Superior temporal gyrus (tissue), 1 donor: ENCODE measurements at regions not wholly inside any gene's neighbourhood (a gene's known extent, or its start where the extent isn't known, plus 50 kb on each side); places are given as distances from the start of the nearest gene placed in this dataset.
A peak's percentile ranks its signal among the peaks of the same experiment; 100 is the strongest.
"Not testable (repeated sequence)": the region's sequence is repeated elsewhere in the genome, so short reads cannot be mapped to it uniquely, and the experiment has no call there.

Source experiments
- DNase-seq: peaks from one replicate; pipeline ENCODE4 v3.0.0-alpha.2; 2016; ENCODE audit errors: extremely low spot score

GRCh38 chr2:129805899-129806298, 173.6 kb upstream of the RAB6C start:
- no peak for DNase-seq

- no peak for DNase-seq
These were observed 173.1 kb upstream of the RAB6C start for GRCh38 chr2:129806317-129806716.

DNA sequence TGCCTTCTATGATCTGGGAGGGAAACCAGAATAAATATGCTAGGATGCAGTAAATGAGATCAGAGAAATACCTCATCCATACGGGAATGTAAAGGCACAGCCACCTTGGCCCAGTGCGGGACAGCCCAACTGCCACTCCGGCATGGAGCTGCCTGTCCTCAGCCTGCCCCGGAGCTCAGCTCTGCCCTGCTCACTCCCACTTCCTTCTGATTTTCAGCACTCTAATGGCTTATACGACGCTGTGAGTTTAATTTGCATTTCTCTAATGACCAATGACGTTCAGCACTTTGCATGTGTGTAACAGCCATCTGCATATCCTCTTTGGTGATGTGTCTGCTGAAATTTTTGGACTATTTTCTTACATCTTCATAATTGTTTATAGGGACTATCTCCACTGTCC, 172.5 kb upstream of the RAB6C start:
- no peak for DNase-seq

DNA sequence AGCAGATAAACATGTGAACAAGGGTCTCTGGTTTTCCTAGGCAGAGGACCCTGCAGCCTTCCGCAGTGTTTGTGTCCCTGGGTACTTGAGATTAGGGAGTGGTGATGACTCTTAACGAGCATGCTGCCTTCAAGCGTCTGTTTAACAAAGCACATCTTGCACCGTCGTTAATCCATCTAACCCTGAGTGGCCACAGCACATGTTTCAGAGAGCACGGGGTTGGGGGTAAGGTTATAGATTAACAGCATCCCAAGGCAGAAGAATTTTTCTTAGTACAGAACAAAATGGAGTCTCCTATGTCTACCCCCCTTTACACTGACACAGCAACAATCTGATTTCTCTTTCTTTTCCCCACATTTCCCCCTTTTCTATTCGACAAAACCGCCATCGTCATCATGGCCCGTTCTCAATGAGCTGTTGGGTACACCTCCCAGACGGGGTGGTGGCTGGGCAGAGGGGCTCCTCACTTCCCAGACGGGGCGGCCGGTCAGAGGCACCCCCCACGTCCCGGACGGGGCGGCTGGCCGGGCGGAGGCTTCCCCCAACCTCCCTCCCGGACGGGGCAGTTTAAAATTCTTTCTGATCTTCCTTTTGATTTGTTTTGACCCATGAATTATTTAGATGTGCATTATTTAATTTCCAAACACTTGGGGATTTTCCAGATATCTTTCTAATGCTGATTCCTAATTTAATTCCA, 171.7 kb upstream of the RAB6C start:
- not testable (repeated sequence) for DNase-seq

- no peak for DNase-seq
These were observed 168.9 kb upstream of the RAB6C start for GRCh38 chr2:129810521-129810920.

DNA sequence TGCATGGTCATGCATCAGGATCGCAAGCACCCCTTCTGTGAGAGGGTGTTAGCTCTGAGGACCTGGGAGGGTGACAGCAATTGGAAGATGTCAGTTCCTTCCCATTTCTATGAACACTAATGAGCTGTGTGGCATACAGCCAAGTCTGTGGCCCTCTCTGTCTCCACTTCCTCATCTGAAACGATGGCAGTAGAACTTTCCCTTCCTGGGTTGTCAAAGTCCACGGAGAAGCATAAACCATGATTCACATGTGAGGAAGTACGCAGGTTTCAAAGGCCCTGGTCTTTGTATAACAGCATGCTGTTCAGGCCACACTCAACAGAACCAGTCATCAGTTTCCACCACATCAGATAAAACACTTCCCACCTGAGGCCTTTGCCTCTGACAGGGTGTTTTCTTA, 167.4 kb upstream of the RAB6C start:
- peak; percentile 50 for DNase-seq

GRCh38 chr2:129812654-129813053, 166.8 kb upstream of the RAB6C start:
- DNase-seq = no peak

DNA sequence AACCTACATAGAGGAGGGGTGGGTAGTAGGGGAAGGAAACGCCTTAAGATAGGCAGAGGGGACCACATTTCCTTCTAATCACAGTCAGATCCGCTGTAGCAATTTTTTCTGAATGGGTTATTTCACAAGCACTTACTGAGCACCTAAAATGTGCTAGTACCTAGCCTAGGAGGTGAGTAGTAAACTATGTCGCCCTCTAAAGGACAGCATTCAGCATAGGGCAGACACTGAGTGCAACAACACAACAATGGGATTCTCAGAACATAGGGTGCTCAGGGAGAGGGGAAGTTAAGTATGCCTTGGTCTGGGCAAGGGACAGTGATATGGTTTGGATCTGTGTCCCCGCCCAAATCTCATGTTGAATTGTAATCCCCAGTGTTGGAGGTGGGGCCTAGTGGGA, 166.1 kb upstream of the RAB6C start:
- DNase-seq = no peak

DNA sequence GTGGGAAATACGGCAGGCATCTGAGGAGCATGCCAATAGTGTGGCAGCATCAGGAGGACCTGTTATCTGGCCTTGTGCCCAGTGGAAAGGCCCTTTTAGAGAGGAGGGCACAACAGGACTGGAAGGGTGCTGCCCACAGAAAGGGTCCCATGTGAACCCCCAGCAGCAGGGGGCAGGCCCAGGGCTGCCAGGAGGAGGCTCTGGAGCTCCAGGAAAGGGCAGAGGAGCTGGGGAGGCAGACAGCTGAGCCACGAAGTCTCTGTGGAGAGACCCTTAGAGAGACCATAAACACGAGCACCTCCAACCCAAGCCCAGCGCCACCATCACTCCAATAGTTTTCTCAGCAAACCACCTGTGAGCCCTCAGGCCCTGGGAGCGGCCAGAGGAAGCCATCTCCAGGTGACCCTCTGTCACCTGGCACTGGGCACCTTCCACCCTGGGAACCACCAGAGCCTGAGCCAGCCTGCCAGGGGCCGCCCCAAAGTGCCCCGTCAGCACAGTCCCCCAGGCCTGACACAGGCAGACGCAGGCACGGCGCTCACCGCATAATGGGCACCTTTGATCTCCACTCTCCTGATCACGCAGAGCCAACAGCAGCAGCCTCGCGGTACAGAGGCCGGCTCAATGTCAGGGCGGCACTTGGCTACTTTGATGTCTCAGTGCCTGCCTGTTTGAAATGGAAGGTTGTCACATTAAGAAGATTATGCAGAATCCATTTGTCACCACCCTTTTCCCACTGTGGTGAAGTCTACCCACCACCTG, 162.5 kb upstream of the RAB6C start:
- no peak for DNase-seq

- DNase-seq = no peak
These were observed 159.6 kb upstream of the RAB6C start for GRCh38 chr2:129819855-129820254.

DNA sequence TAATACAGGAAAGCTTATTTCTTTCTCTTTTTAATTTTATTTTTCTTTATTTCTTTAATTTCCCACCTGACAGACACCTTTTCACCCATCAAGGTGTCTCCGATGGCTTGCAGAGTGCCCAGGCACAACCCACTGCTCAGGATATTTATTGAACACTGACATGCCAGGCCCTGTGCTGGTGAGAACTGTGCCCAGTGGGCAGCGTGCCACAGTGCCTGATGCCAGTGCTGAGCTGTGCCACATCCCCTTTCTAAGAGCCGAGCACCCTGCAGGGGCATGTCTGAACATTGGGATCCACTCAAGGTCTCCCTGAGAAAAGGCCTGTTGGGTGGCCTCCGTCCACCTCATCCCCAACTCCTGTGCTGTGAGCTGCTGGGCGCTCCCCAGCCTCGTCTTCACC, 158.6 kb upstream of the RAB6C start:
- no peak for DNase-seq

DNA sequence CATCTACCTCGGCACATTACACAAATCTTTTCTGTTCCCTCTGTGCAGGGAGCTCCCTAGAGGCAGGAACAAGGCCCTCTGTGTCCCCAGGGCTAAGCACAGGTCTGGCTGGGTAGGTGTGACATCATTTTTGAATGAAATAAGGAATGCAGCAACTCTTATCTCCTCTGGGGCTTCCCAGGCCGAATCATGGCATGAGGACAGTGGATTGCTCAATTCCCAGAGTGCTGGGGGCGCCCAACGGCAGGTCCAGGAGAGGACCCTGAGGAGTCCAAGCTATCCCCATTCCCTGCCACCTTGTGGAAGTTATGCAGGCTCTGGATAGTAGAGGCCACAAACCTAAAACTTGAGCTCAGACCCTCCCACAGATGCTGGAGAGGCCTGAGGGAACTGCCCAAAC, 158.0 kb upstream of the RAB6C start:
- no peak for DNase-seq

DNA sequence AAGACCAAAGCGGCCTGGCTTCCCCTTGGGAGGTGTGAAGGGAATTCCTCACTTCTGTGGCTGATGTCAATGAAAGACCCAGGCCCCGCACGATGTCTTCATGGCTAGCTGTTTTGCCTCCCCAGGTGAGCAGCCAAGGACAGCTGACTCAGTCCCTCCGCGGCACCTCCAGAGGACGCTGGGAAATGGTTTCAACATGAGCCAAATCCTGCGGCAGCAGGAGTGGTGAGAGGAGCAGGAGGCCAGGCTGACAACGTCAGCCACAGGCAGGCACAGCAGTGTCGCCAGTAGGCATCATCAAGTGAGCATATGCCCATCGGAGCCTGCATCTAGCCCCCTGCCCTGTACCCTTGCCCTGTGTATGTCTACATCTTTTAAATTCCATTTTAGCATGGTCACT, 156.4 kb upstream of the RAB6C start:
- no peak for DNase-seq

- no peak for DNase-seq
These were observed 152.0 kb upstream of the RAB6C start for GRCh38 chr2:129827311-129828090.

DNA sequence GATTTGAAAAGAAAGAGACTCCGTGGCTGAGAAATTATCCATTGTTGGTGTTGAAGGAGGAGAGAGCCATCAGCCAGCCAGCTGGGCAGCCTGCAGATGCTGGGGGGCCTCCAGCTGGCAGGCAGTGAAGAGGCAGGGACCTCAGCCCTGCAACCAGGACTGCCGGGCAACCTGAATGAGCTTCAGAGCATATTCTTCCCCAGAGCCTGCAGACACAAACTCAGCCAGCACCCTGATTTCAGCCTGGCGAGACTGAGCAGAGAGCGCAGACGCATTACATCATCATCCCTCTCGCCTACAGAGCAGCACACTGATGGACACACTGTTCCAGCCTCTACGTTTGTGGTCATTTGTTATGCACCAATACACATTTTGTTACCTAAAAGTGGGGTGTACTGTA, 150.7 kb upstream of the RAB6C start:
- DNase-seq = no peak

DNA sequence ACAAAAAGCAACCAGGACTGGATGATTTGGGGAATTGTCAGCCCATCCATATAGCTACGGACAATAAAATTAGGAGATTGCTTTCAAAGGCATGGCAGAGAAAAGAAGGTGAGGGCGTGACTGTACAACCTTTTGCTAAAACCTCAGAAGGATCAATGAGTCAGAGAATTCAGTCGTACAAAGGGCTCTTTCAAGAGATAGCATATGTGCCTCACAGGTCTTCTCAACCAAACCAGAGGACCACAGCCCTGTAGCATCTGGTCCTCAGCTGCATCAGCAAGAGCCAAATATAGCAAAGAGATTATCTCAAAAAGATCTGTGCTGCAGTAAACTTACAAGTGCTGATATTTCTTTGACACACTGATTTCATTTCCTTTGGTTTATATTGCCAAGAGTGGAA, 149.9 kb upstream of the RAB6C start:
- no peak for DNase-seq

- no peak for DNase-seq
These were observed 148.4 kb upstream of the RAB6C start for GRCh38 chr2:129831018-129831417.

- not testable (repeated sequence) for DNase-seq
These were observed 146.0 kb upstream of the RAB6C start for GRCh38 chr2:129833465-129833864.

DNA sequence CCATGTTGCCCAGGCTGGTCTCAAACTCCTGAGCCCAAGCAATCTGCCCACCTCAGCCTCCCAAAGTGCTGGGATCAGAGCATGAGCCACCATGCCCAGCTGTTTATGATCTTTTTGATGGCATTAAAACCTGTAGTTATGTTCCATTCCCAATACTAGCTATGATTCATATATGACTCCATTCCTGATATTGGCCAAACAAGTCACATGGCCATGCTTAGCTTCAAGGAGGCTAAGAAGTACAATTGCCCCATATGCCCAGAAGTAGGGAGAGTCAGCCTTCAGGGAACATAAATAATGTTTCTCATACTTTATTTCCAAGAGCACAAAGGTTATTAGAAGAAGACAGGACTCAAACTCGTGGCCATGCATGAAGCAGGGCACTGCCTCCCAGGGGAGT, 132.4 kb upstream of the RAB6C start:
- DNase-seq = no peak

DNA sequence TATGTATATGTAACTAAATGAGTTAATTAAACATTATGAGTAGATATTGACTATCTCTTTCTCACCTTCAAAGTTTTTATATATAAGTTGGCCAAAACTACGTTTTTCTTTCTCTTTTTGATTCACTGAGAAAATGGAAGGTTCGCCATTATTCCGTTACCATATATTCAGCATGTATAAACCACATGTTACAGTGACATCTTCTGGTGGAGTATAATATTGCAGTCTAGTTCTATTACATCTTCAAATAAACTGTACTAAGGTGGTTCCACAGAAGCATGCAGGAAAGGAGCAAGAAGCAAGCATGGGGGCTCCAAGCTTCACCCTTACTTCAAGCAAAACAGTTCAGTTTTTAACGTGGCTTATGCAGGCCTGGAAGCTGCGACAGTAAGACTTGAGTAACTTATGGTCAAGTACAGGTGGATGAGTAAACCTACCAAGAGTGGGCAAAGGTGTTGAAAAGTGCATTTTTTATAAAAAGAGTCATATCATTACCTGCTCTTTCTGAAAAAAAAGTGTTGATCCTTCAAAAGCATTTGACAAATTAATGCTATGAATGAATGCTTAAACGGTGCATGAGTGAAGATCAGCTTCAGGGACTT, 129.8 kb upstream of the RAB6C start:
- DNase-seq = peak; percentile 93

- no peak for DNase-seq
These were observed 122.3 kb upstream of the RAB6C start for GRCh38 chr2:129857200-129857599.

DNA sequence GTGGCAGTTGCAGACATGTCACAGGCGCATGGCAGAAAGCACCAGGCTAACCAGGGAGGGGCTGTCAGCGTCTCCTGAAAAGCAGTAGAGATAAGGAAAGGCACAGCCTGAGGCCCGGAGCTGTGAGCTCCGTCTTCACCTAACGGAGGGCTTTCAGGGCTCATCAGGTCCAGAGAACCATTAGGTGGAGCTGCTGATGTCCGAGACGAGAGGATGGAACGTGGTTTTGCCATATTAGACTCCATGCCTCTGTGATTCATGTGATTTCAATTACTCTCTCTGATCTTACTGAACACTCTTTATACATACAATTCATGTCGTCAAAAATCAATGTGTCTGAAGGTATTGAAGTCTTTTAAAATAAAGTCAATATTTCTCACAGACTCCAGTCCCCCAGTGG, 120.3 kb upstream of the RAB6C start:
- DNase-seq = no peak
